SU-DHL-6 (cell line): ENCODE measurements at regions not wholly inside any gene's neighbourhood (a gene's known extent, or its start where the extent isn't known, plus 50 kb on each side); places are given as distances from the start of the nearest gene placed in this dataset.

Experiments
- CTCF ChIP-seq: fragments of 200-600 bp; sonication (generic); IDR thresholded peaks from one replicate; pipeline ENCODE4 v1.5.1; 2017; ENCODE audit warnings: antibody characterized with exemption, mild to moderate bottlenecking, low read length, moderate library complexity; ENCODE audit not compliant: insufficient read depth, poor library complexity, severe bottlenecking
- EZH2phosphoT487 ChIP-seq: fragments of 200-600 bp; sonication (generic), shearing (Covaris generic); conservative IDR thresholded peaks from 2 replicates; pipeline ENCODE4 v1.6.1; 2018; ENCODE audit warnings: mild to moderate bottlenecking, antibody characterized with exemption, low read length, moderate library complexity, mixed read lengths

DNA sequence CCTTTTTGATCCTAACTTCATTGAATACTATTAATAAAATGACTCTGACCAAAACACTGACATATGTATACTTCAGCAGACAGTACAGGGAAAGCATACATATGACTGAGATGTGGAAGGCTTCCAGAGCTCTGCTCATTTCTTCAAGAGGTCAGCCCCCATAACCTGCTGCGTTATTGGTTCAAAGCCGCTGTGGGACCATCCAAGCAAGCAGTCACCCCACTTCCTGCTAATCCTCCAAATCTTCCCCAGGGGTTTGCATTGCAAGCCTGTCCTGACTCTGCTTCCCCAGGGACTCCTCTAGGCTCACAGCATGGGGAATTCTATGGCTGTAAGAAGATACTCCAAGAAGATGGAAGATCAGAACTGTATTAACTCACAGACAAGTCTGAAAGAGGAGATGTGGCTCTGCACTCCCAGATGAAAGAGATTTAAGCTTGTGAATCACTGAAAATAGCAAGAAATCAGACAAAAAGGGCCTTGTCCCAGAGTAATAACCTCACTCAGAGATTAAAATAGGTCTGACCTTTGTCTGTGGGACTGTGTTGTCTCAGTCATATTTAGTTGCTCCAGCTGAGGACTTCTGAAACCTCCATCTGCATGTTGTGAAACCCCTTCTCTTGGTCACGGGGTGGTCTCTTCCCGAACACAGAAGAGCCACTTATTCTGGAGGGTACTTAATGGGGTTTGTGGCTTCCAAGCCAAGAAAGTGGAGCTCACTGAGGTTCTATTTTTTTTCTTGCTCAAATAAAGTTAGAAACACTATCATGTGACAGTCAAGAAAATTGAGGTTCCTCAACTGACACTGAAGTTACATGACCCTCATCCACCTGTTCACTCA is 101.5 kb upstream of the MARCKS start:
- TF ChIP-seq CTCF (no peak), EZH2phosphoT487 (no peak)
